Left ventricle myocardium superior (tissue), 1 donor: ENCODE measurements at regions not wholly inside any gene's neighbourhood (a gene's known extent, or its start where the extent isn't known, plus 50 kb on each side); places are given as distances from the start of the nearest gene placed in this dataset.

ENCODE experiments used
- ATAC-seq: fragments of 200-7000 bp; cut with Tn5 transposase; one replicate; pipeline ENCODE4 v1.9.1; 2020; ENCODE audit warnings: mild to moderate bottlenecking, moderate library complexity
- DNase-seq: peaks from one replicate; pipeline ENCODE4 v3.0.0-alpha.2; 2020
- intact Hi-C: fragments of 100-400 bp; cut with micrococcal nuclease; formaldehyde crosslinking; loops from one replicate; pipeline ENCODE4 v1.11.0; 2022
- donor health status: DM: no; HTN: yes; CAD: no; lungs with severe emphysema.

DNA sequence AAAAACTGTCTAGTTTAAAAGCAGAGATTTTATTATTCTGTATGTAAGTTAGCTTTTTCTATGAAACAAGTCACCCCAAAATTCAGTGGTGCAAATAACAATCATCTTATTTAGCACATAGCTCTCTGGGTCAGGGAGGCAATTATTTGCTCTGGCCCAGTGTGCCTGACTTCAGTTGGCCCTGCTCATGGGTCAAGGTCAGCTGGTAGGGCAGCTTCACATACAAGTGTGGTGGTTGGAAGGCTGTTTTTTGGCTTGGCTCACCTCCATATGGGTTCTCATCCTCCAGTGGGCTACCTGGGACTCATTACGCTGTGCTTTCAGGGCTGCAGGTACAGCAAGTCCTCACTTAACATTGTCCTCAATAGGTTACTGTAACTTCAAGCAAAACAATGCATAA is 228.6 kb downstream of the NR2F2 start:
- no peak for DNase-seq
- no peak for ATAC-seq
- intact Hi-C loops: no loop called here

DNA sequence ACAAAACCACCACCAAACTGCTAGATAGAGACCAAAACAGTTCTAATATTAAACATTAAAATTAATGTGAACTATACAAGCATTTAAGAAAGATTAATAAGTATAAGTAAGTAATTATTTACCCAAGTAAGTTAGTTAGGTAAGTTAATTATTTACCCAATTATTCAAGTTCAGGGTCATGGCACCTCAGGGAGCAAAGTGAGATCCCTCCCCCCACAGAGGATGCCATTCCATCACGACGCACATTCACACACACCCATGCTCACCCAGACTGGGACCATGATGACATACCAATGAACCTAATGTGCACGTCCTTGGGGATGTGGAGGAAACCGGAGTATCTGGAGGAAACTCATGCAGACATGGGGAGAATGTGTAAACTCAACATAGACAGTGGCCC is 229.1 kb downstream of the NR2F2 start:
- intact Hi-C loops: no loop called here
- no peak for DNase-seq
- ATAC-seq: no peak

DNA sequence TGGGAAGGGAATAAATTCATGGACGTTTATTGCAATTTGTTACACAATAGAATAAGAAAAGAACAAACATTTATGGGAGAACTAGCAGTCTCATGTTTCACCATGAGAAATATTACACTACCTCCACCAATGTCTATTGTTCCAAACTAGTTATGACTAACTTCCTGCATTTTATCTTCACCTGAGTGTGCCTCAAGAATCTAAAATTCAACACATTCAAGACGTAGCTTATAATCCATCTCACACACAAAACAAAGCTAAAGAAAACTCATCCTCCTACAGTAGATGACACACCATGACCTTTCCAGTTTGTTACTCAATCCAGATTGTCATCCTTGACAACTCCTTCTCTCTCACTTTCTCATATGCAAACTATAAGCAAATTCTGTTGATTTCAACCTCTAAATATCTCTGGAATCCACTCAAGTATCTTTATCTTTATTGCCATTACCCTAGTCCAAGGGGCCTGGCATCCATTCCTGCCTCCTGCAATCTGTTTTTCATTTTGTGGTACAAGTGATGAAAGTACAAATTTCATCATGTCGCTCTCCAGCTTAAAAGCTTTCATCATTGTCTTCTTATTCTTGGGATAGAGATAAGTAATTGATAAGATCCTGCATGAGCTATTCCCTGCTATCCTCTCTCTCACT is 229.9 kb downstream of the NR2F2 start:
- ATAC-seq (no peak), DNase-seq (no peak)
- intact Hi-C loops: no loop called here

DNA sequence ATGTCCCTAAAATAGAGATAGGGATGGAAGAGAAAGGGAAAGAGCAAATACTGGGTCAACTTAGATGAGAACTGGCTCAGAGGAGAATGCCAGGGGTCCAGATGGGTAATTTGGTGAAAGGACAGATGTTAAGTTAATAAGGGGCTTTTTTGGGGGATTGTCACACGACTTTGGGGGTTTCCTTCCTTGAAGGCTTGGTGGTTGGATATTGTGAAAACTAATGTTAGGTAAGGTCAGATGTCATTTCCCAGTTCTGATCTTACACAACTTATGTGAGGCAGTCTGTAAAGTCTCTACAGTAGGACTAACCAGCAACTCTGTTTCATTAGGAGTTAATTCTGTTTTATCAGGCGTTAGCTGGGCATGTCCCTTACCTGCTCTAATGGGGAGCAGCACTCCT is 231.1 kb downstream of the NR2F2 start:
- no peak for DNase-seq
- no peak for ATAC-seq
- intact Hi-C loops: no loop called here

DNA sequence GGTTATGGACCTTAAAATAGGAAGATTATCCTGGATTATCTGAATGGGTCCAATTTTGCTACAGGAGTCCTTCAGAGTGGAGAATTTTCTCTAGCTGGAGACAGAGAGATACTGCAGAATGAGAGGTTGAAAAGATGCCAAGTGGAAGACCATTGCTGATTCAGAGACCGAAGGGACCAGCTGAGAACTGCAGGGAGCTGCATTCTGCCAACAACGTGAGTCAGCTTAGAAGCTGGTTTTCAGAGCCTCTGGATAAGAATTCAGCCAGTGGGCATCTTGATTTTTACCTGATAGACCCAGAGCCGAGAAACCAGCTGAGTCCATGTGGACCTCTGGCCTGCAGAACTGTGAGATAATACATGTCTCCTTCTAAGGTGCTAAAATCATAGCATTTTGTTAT is 234.0 kb downstream of the NR2F2 start:
- no peak for ATAC-seq
- intact Hi-C loops: no loop called here
- no peak for DNase-seq

DNA sequence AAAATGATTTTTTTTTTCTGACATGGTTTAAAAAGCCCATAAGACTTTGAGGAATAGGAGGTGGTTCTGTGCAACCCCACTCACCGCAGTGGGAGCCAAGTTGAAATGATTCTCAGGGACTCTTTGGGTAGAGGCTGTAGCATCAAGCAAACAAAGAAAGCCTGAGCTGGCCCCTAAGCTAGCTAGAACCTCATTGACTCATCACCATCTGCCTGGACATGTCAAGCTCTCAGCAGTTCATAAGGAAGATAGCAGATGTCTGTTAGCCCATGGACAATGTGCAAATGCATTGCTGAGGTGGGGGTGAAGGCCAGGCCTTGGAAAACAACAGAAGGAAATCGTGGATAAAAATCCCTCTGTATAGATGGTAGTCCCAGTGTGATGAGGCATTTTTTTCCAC is 234.8 kb downstream of the NR2F2 start:
- ATAC-seq (no peak), DNase-seq (no peak)
- intact Hi-C loops: no loop called here

DNA sequence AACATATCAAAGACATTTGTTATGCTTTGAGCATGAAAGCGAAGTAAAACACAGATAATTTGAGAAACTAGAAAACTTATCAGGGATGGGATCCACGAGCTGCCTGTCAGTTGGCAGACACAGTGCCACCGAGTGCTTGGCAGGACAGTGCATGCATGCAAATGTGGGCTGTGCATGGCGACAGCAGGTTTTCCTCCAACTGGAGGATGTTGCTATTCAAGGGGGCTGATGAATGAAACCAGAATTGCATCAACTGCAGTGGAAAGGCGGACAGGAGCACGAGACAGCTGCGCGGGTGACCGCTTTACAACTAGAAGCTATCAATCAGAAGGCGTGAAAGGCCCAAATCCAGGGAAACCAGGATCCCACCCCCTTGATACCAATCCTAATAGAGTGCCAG is 244.3 kb downstream of the NR2F2 start:
- intact Hi-C loops: no loop called here
- no peak for ATAC-seq
- DNase-seq: no peak

DNA sequence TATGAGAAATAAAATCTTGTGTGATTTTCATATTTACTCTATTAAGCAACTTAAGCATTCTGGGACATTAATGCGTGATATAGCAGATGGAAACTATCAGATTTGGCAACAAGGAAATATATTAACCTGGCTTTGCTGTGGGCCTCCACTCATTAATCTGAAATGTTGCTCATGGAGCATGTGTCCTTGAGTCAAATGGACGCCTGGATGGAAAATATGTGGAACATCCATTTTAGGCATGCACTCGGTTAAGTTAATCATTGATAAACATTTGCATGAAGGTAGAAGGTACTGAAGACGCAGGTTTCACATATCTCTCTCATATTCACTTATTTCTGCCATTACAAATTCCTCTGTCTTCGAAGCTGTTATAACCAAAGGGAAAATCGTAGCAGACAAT is 246.1 kb downstream of the NR2F2 start:
- DNase-seq (no peak), ATAC-seq (no peak)
- intact Hi-C loops: no loop called here

DNA sequence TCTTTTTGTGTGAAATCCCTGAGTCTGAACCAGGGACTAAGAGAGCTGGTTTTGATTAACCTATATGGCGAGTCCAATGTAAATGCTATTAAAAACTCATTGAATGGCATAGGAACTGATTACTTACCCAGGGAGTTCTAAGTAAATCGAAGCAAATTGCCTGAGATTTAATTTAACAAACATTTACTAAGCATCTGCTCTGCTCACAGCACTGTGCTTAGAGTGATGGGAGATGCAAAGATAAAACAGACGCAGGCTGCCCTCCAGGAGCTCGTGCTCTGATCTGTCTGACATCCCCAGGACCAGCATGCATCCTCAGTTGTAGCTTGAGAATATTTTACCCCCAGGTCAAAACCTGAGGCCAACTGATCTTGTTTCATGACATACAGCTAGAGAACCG is 247.9 kb downstream of the NR2F2 start:
- ATAC-seq (no peak), DNase-seq (no peak)
- intact Hi-C loops: no loop called here

DNA sequence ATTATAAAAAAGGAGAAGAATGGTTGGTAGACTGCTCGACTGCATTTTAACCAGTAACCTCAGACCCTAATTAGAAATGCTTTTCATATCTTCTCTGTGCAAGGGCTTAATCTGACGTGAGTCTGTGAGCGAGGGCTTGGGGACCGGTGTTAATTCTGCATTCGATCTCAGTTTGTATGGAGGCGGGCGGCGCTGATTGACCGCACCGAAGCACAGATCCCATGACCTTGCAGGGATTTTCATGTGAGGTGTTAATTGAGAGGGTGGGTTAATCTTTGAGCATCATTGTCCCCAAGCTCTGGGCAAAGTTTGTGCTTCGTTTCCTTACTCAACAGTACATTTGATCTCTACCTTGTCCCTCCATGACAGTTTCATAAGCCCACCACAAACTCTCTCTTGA is 250.9 kb downstream of the NR2F2 start:
- DNase-seq (no peak), ATAC-seq (no peak)
- intact Hi-C loops: no loop called here

DNA sequence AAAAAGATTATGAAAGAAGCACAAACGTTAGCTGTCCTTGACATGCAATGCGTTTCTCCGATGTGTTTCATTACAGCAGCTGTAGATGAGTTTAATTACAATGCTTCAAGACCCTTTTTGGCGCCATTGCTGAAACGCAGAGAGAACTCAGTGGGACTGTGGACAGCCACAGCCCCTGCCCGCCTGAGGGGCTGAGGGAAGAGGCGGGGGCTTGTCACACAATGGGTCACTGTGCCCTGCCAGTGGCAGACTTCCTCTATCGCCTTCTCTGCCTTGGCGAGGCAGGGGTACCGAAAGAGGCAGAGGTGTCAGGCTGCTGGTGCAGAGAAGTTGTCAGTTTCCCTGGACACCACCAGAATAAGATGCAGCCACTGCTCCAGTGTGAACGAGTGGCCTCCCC is 252.0 kb downstream of the NR2F2 start:
- no peak for ATAC-seq
- intact Hi-C loops: no loop called here
- DNase-seq: no peak

DNA sequence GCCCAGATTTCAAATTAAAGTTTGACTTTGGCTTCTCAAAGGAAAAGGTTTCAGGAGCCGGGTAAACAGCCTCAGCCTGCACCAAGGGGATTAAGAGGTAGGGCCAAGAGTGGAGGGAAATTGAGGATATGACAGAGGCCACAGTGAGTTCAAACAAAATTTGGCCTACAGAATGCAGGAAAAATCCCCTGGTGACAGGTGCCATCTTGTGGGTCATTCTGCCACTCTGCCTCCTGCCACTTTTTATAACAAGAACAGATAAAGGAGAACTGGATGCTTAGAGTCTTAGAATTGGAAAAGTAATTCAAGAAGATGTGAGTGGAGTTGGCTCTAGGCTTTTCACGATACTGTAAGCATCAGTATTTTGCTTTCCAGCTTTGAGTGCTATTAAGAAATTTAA is 253.2 kb downstream of the NR2F2 start:
- intact Hi-C loops: no loop called here
- no peak for DNase-seq
- ATAC-seq: no peak

DNA sequence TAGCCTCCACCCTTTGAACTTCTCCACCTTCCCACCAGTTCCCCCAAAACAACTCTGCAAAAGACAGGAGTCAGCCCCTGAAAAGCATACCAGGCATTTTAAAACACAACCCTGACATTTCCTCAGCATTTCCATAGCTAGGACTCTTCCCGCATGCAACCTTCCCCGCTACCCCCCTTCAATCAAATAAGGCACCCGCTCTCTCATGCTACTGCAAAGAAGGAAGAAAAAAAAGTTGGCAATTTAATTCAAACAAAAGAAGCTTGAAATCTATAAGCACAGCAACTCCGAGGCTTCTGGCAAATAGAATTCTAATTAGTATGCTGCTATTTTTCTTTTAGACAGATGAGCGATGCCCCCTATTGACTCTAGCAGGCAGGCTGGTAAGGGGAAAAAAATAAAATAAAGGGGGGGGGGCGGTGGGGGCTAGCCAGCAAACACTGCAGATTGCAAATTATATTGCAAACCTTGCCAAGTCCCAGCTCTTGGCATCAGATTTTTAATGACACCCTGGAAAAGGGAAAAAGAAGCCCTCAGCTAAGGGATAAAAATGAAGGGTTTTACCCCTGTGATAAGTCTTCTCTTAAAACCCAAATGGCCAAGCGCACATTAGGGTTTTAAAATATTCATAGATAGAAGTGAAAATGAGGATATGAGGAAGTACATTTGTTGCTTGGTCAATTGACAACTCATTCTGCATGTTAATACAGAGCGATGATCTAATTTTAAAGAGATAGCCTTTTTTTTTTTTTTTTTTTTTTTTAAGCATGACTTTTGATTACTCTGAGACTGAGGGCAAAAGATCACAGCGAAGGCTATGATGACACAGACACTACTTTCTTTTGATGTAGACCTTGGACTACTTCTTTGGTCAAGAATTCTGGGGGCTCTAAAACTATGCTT is 255.2 kb downstream of the NR2F2 start:
- no peak for ATAC-seq
- DNase-seq: no peak
- intact Hi-C loops: no loop called here

DNA sequence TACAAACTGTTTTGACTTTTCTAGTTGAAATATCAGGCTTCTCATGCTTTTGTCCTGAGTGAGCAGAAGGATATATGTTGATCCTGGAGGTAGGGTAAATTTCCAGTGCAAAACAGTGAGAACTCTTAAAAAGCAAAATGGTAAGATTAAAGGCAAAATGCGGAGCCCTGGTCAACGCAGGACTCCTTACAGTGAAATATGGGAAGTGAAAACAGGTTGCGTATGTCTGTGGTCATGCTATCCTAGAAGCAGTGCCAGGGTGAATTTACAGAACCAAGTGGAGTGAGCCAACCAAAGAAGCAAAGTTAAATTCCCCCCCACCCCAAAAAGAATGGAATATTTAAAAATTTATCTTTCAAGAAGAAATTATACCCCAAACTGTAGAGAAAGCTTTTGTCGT is 256.4 kb downstream of the NR2F2 start:
- ATAC-seq (no peak), DNase-seq (no peak)
- intact Hi-C loops: no loop called here

DNA sequence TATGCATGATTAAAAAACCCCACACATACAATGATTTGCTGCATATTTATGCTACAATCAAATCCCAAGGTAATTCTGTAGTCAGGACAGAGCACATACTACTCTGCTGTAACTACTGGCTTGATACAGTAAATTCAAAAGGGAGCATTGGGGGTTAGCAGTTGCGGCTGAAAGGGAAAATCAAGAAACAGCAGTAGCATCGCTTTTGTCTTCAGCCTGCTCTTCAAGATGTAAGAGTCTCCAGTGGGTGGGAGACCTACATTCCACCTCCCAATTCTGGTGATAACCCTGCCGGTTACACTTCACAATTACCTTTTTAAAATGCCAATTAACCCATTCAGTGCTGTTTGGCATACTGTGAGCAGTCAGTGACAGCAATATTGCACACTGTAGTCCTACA is 259.4 kb downstream of the NR2F2 start:
- ATAC-seq (no peak), DNase-seq (no peak)
- intact Hi-C loops: no loop called here

DNA sequence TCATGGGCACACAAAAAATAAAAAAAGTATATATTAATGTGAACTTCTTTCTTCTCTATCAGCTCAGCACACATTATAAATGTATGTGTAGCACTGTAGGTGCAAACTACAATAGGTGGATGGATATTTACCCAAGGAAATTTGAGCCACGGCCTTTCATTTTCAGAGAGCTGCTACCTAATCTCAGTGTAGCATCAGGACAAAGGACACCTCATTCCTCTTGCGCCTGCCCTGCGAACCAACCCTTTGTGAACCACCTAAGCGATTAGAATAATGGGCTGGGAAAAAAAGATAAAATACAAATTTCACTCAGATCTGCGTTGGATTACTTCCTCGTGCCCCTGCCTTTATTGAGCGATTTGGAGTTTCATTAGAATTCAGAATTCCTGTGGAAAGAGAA is 263.2 kb downstream of the NR2F2 start:
- DNase-seq (no peak), ATAC-seq (no peak)
- intact Hi-C loops: no loop called here

DNA sequence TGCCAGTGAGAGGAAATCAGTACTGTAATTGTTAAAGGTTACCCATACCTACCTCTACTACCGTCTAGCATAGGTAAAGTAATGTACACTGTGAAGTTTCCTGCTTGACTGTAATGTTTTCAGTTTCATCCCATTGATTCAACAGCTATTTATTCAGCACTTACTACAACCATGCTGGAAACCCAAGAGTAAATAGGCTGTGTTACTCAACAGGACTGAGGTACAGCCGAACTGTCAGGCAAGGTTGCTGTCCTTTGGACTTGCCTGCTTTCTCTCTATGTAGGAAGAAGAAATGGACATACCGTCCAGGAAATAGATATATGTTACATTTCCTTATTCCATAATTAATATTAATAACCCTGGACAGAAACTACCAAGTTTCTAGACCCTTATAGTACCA is 265.5 kb downstream of the NR2F2 start:
- intact Hi-C loops: no loop called here
- ATAC-seq (no peak), DNase-seq (no peak)

DNA sequence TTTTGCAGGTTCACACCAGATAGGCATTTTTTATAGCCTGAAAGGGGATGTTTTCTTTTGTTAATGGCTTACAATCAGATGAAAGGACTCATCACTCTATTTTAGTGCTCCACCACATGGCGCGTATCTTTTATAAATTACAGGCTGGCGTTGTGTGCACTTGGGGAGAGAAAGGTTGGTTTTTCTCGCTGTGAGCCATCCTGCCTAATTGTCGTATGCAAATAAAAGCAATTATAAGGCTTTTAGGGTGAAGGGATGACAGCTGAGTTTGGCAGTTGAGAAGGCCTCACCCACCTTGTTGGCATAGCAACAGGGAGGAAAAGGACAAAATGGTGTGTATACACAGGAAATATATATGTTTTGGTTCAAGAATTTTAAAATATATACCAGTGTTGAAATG is 268.0 kb downstream of the NR2F2 start:
- intact Hi-C loops: no loop called here
- DNase-seq (no peak), ATAC-seq (no peak)

DNA sequence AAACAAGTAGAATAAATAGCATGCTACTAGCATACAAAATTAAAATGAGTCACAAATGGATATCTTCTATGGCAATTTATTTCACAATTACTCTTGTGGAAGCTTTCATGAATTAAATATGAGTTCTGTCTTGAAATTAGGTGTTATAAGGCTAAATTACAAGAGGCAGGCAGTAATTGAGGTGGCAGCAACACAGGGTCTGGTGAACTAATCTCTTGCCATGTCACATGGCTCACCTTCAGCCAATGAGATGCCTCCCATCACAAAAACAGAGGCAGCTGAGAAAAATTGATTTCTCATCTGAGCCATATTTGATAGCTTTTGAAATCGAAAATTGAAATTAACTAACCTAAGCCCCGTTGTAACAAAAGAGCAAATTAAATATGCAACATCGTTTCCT is 268.8 kb downstream of the NR2F2 start:
- no peak for ATAC-seq
- no peak for DNase-seq
- intact Hi-C loops: no loop called here

DNA sequence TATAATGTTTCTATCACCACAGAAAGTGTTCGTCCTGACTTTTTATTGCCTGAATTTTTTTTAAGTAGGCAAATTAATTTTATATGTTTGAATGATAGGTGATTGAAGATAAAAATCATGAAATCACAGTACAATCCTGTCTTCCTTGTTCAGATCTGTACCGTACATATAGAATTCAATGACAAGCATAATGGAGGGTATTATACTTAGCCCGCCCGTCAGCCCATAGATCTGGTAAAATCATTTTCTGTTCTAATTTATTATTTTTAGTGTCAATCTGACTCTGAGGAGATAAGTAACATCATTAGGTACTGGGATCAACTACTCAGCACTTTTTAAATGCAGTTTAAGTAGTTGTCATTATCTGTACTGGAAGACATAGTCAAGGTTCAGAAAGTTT is 269.9 kb downstream of the NR2F2 start:
- DNase-seq (no peak), ATAC-seq (no peak)
- intact Hi-C loops: no loop called here

DNA sequence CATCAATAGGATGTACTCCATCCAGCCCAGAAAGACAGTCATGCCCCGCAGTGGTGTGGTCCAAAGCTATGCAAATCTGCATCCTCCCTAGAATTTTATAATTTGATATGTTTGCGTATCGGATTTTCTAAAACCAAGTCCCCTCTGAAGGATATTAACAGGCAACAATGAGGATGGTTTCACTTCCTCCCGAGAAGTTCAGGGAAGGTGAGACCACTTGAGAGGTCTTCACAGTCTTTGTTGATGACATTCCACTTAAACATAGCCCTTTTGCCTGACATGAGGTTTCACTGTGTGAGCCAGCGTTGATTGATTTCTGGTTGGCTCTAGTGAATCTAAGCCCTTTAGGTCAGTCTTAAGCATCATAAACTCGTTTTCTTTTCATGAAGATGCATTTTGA is 276.1 kb downstream of the NR2F2 start:
- intact Hi-C loops: no loop called here
- no peak for ATAC-seq
- DNase-seq: no peak
